ENCODE measurements at regions not wholly inside any gene's neighbourhood (a gene's known extent, or its start where the extent isn't known, plus 50 kb on each side); places are given as distances from the start of the nearest gene placed in this dataset.
"Not testable (repeated sequence)": the region's sequence is repeated elsewhere in the genome, so short reads cannot be mapped to it uniquely, and the experiment has no call there.

GRCh38 chr6:85245004-85245403 lies 204.9 kb upstream of the NT5E start:
- no peaks in the 10 kb centered on the region for H3K4me1 ChIP-seq (ENCODE audit: insufficient read depth, insufficient read length)
- no peaks in the 10 kb centered on the region for H3K36me3 ChIP-seq (ENCODE audit: insufficient read depth, insufficient read length, low read length)
- H3K27me3 ChIP-seq (ENCODE audit: insufficient read depth, insufficient read length): no peaks in the 10 kb centered on the region
- no peak overlapping the region for H3K4me3 ChIP-seq (ENCODE audit: insufficient read length, low read depth)
- no peaks in the 10 kb centered on the region for H3K9me3 ChIP-seq (ENCODE audit: insufficient read depth, low read length)
- no peak for TF ChIP-seq SUZ12 (IDR thresholded peaks at IDR 0.05; ENCODE audit: extremely low read depth, insufficient read depth, insufficient read length)
- no peak for TF ChIP-seq ZNF274 (IDR thresholded peaks at IDR 0.05; ENCODE audit: low read depth, low read length)
- no peak for TF ChIP-seq YY1 (IDR thresholded peaks at IDR 0.05; ENCODE audit: insufficient read depth, insufficient read length)
- no peak for DNase-seq (ENCODE audit: low read depth, low spot score)
- H3K9ac ChIP-seq (ENCODE audit: insufficient read length, low read depth): no peak overlapping the region

DNA sequence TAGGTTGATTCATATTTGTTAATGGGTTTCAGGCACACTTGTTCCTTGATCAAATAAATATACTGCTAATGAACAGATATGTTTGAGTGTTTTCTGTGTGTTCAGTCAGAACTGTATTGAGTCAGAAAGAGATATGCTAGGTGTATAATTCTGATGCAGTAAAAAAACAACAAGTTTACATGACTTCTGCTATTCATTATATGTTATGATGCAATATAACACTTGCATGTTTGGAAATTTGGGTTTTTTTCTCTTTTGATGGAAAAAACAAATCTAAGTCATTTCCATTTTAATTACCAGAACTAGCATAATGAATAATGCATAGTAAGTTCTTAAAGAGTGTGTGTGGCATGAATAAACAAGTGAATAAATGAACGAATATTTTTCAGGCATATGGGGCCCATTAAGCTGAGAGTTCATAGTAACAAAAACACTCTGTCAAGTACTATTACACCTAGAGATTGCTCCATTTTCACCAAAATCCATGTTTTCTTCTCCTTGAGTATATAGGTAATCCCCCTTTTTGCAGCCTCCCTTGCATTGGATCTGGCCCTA lies 208.3 kb upstream of the NT5E start:
- Histone ChIP-seq H3K36me3 (ENCODE audit: insufficient read depth, insufficient read length, low read length) (no peaks in the 10 kb centered on the region), H3K9ac (ENCODE audit: insufficient read length, low read depth) (no peak overlapping the region), H3K27me3 (ENCODE audit: insufficient read depth, insufficient read length) (no peaks in the 10 kb centered on the region), H3K4me1 (ENCODE audit: insufficient read depth, insufficient read length) (no peaks in the 10 kb centered on the region), H3K9me3 (ENCODE audit: insufficient read depth, low read length) (no peaks in the 10 kb centered on the region), H3K4me3 (ENCODE audit: insufficient read length, low read depth) (no peak overlapping the region)
- no peak for DNase-seq (ENCODE audit: low read depth, low spot score)
- TF ChIP-seq ZNF274 (IDR thresholded peaks at IDR 0.05; ENCODE audit: low read depth, low read length) (no peak), SUZ12 (IDR thresholded peaks at IDR 0.05; ENCODE audit: extremely low read depth, insufficient read depth, insufficient read length) (no peak), YY1 (IDR thresholded peaks at IDR 0.05; ENCODE audit: insufficient read depth, insufficient read length) (no peak)

GRCh38 chr6:85240787-85241385 lies 209.0 kb upstream of the NT5E start:
- Histone ChIP-seq H3K36me3 (ENCODE audit: insufficient read depth, insufficient read length, low read length) (no peaks in the 10 kb centered on the region), H3K4me1 (ENCODE audit: insufficient read depth, insufficient read length) (no peaks in the 10 kb centered on the region), H3K9me3 (ENCODE audit: insufficient read depth, low read length) (no peaks in the 10 kb centered on the region), H3K4me3 (ENCODE audit: insufficient read length, low read depth) (no peak overlapping the region), H3K9ac (ENCODE audit: insufficient read length, low read depth) (no peak overlapping the region), H3K27me3 (ENCODE audit: insufficient read depth, insufficient read length) (no peaks in the 10 kb centered on the region)
- DNase-seq (ENCODE audit: low read depth, low spot score): no peak
- TF ChIP-seq ZNF274 (IDR thresholded peaks at IDR 0.05; ENCODE audit: low read depth, low read length) (no peak), SUZ12 (IDR thresholded peaks at IDR 0.05; ENCODE audit: extremely low read depth, insufficient read depth, insufficient read length) (no peak), YY1 (IDR thresholded peaks at IDR 0.05; ENCODE audit: insufficient read depth, insufficient read length) (no peak)

DNA sequence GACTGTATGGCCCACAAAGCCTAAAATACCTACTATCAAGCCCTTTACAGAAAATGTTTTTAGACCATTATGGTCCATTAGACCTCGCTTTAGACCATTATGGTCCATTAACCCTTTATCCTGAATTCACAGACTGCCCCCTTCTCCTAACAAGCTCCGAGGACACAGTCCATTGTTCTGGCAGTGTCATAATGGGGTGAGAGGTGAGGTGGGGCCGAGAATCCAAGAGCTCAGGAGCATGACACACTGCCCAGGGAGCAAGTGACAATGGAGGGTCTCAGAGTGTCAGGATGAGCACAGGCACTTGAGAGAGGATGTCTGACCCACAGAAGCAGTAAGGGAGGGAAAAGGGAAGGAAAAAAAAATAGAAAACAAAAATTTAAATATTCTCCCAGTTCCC lies 212.4 kb upstream of the NT5E start:
- Histone ChIP-seq H3K36me3 (ENCODE audit: insufficient read depth, insufficient read length, low read length) (no peaks in the 10 kb centered on the region), H3K9ac (ENCODE audit: insufficient read length, low read depth) (no peak overlapping the region), H3K4me3 (ENCODE audit: insufficient read length, low read depth) (no peak overlapping the region), H3K4me1 (ENCODE audit: insufficient read depth, insufficient read length) (no peaks in the 10 kb centered on the region), H3K9me3 (ENCODE audit: insufficient read depth, low read length) (no peaks in the 10 kb centered on the region), H3K27me3 (ENCODE audit: insufficient read depth, insufficient read length) (no peaks in the 10 kb centered on the region)
- no peak for TF ChIP-seq ZNF274 (IDR thresholded peaks at IDR 0.05; ENCODE audit: low read depth, low read length)
- no peak for TF ChIP-seq SUZ12 (IDR thresholded peaks at IDR 0.05; ENCODE audit: extremely low read depth, insufficient read depth, insufficient read length)
- TF ChIP-seq YY1 (IDR thresholded peaks at IDR 0.05; ENCODE audit: insufficient read depth, insufficient read length): no peak
- DNase-seq (ENCODE audit: low read depth, low spot score): no peak

DNA sequence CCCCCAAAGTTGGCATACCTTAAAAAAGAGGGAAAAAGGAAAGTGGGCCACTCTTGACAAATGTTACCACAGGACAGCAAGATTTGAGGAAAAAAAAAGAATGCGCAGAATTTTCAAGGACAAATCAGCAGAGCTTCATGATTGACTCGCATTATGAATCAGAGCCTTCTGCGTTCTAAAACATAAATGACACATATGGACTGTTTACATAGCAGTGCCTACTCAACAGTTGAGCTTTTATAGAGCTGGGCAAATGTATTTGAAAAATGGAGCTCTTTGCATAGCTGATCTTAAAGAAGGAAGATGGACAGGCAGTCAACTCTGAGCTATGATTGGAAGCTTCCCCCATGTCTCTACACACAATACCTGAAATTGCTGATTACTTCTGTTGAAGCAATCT lies 213.2 kb upstream of the NT5E start:
- no peak overlapping the region for H3K4me3 ChIP-seq (ENCODE audit: insufficient read length, low read depth)
- no peak overlapping the region for H3K9ac ChIP-seq (ENCODE audit: insufficient read length, low read depth)
- TF ChIP-seq YY1 (IDR thresholded peaks at IDR 0.05; ENCODE audit: insufficient read depth, insufficient read length) (no peak), SUZ12 (IDR thresholded peaks at IDR 0.05; ENCODE audit: extremely low read depth, insufficient read depth, insufficient read length) (no peak), ZNF274 (IDR thresholded peaks at IDR 0.05; ENCODE audit: low read depth, low read length) (no peak)
- no peak for DNase-seq (ENCODE audit: low read depth, low spot score)
- no peaks in the 10 kb centered on the region for H3K36me3 ChIP-seq (ENCODE audit: insufficient read depth, insufficient read length, low read length)
- no peaks in the 10 kb centered on the region for H3K4me1 ChIP-seq (ENCODE audit: insufficient read depth, insufficient read length)
- no peaks in the 10 kb centered on the region for H3K27me3 ChIP-seq (ENCODE audit: insufficient read depth, insufficient read length)
- H3K9me3 ChIP-seq (ENCODE audit: insufficient read depth, low read length): no peaks in the 10 kb centered on the region

GRCh38 chr6:85227345-85227744 lies 222.5 kb upstream of the NT5E start:
- not testable (repeated sequence) for H3K27me3 ChIP-seq (ENCODE audit: insufficient read depth, insufficient read length); H3K36me3 ChIP-seq (ENCODE audit: insufficient read depth, insufficient read length, low read length); H3K4me3 ChIP-seq (ENCODE audit: insufficient read length, low read depth); H3K9ac ChIP-seq (ENCODE audit: insufficient read length, low read depth); H3K9me3 ChIP-seq (ENCODE audit: insufficient read depth, low read length); DNase-seq (ENCODE audit: low read depth, low spot score); H3K4me1 ChIP-seq (ENCODE audit: insufficient read depth, insufficient read length)

DNA sequence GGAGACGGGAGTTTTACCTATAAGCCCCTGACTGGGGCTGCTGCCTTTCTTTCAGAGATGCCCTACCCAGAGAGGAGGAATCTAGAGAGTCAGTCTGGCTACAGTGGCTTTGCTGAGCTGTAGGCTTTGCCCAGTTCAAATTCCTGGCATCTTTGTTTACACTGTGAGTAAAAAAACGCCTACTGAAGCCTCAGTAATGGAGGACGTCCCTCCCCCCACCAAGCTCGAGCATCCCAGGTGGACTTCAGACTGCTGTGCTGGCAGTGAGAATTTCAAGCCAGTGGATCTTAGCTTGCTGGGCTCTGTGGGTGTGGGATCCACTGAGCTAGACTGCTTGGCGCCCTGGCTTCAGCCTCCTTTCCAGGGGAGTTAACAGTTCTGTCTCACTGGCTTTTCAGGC lies 237.1 kb upstream of the NT5E start:
- H3K4me1 ChIP-seq (ENCODE audit: insufficient read depth, insufficient read length); DNase-seq (ENCODE audit: low read depth, low spot score); H3K9me3 ChIP-seq (ENCODE audit: insufficient read depth, low read length); H3K9ac ChIP-seq (ENCODE audit: insufficient read length, low read depth); H3K36me3 ChIP-seq (ENCODE audit: insufficient read depth, insufficient read length, low read length); H3K27me3 ChIP-seq (ENCODE audit: insufficient read depth, insufficient read length); H3K4me3 ChIP-seq (ENCODE audit: insufficient read length, low read depth): not testable (repeated sequence)

DNA sequence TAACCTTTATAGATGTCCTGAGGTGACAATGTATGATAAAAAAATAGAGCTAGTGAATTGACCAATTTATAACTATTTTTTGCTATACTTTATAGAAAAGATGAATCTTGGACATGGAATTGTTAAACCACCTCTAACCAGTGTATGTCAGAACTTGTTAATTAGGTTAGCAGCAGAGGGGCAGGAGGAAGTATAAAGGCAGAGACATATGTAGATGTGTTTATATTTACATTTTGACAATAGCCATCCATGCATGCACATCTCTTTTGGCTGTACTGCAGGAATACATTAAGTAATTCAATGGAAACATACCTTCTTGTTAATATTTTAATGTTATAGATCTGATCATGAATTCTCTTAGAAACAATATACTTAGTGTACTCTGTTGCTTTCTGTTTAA lies 254.6 kb upstream of the NT5E start:
- TF ChIP-seq ZNF274 (IDR thresholded peaks at IDR 0.05; ENCODE audit: low read depth, low read length) (no peak), YY1 (IDR thresholded peaks at IDR 0.05; ENCODE audit: insufficient read depth, insufficient read length) (no peak), SUZ12 (IDR thresholded peaks at IDR 0.05; ENCODE audit: extremely low read depth, insufficient read depth, insufficient read length) (no peak)
- DNase-seq (ENCODE audit: low read depth, low spot score): no peak
- H3K27me3 ChIP-seq (ENCODE audit: insufficient read depth, insufficient read length): no peaks in the 10 kb centered on the region

More for the DNA sequence above, 254.6 kb upstream of the NT5E start:
- H3K9ac ChIP-seq (ENCODE audit: insufficient read length, low read depth): no peak overlapping the region
- H3K4me1 ChIP-seq (ENCODE audit: insufficient read depth, insufficient read length): no peaks in the 10 kb centered on the region
- H3K4me3 ChIP-seq (ENCODE audit: insufficient read length, low read depth): no peak overlapping the region
- H3K36me3 ChIP-seq (ENCODE audit: insufficient read depth, insufficient read length, low read length): no peaks in the 10 kb centered on the region
- H3K9me3 ChIP-seq (ENCODE audit: insufficient read depth, low read length): no peaks in the 10 kb centered on the region
